OCI-LY3 (cell line): ENCODE measurements at regions not wholly inside any gene's neighbourhood (a gene's known extent, or its start where the extent isn't known, plus 50 kb on each side); places are given as distances from the start of the nearest gene placed in this dataset.

ENCODE experiments used
- EZH2phosphoT487 ChIP-seq: fragments of 200-600 bp; shearing (Covaris generic); IDR thresholded peaks from 2 replicates; pipeline ENCODE4 v1.6.1; 2018; ENCODE audit warnings: antibody characterized with exemption, mixed run types, low read depth
- TF ChIP-seq, protein P1 (sequence below): fragments of 200-600, 300-600 bp; sonication (generic); IDR thresholded peaks from 2 replicates; pipeline ENCODE4 v1.5.1; 2014; ENCODE audit warnings: antibody characterized with exemption, low read length, low read depth

GRCh38 chr5:162916368-162916767 lies 521.0 kb upstream of the CCNG1 start:
- TF ChIP-seq, protein P1, sequence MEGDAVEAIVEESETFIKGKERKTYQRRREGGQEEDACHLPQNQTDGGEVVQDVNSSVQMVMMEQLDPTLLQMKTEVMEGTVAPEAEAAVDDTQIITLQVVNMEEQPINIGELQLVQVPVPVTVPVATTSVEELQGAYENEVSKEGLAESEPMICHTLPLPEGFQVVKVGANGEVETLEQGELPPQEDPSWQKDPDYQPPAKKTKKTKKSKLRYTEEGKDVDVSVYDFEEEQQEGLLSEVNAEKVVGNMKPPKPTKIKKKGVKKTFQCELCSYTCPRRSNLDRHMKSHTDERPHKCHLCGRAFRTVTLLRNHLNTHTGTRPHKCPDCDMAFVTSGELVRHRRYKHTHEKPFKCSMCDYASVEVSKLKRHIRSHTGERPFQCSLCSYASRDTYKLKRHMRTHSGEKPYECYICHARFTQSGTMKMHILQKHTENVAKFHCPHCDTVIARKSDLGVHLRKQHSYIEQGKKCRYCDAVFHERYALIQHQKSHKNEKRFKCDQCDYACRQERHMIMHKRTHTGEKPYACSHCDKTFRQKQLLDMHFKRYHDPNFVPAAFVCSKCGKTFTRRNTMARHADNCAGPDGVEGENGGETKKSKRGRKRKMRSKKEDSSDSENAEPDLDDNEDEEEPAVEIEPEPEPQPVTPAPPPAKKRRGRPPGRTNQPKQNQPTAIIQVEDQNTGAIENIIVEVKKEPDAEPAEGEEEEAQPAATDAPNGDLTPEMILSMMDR: no peak
- no peak for TF ChIP-seq EZH2phosphoT487
